GM18502 (cell line): ENCODE measurements at regions not wholly inside any gene's neighbourhood (a gene's known extent, or its start where the extent isn't known, plus 50 kb on each side); places are given as distances from the start of the nearest gene placed in this dataset.
"Not testable (repeated sequence)": the region's sequence is repeated elsewhere in the genome, so short reads cannot be mapped to it uniquely, and the experiment has no call there.

ENCODE experiments used
- ATAC-seq: cut with Tn5 transposase; IDR thresholded peaks from one replicate; pipeline ENCODE4 v1.9.1; 2021; ENCODE audit warnings: mild to moderate bottlenecking; ENCODE audit not compliant: unreplicated experiment, poor library complexity

GRCh38 chr14:104470588-104470987, 109.0 kb upstream of the C14orf180 start:
- no peak for ATAC-seq

GRCh38 chr14:104471114-104471513, 108.5 kb upstream of the C14orf180 start:
- no peak for ATAC-seq

- no peak for ATAC-seq
These were observed 107.5 kb upstream of the C14orf180 start for GRCh38 chr14:104472073-104472472.

GRCh38 chr14:104472536-104473243, 106.9 kb upstream of the C14orf180 start:
- no peak for ATAC-seq

- ATAC-seq, result no peak
These were observed 106.4 kb upstream of the C14orf180 start for GRCh38 chr14:104473244-104473565.

GRCh38 chr14:104473649-104474494, 105.7 kb upstream of the C14orf180 start:
- no peak for ATAC-seq

GRCh38 chr14:104474495-104475213, 104.9 kb upstream of the C14orf180 start:
- ATAC-seq, result no peak

GRCh38 chr14:104475256-104475655, 104.3 kb upstream of the C14orf180 start:
- ATAC-seq, result no peak

- no peak for ATAC-seq
These were observed 103.8 kb upstream of the C14orf180 start for GRCh38 chr14:104475802-104476201.

GRCh38 chr14:104476437-104476836, 103.1 kb upstream of the C14orf180 start:
- ATAC-seq, result no peak

- ATAC-seq, result no peak
These were observed 102.4 kb upstream of the C14orf180 start for GRCh38 chr14:104477117-104477623.

GRCh38 chr14:104477666-104478380, 101.7 kb upstream of the C14orf180 start:
- no peak for ATAC-seq

- ATAC-seq, result no peak
These were observed 100.9 kb upstream of the C14orf180 start for GRCh38 chr14:104478656-104479055.

GRCh38 chr14:104479901-104480300, 99.7 kb upstream of the C14orf180 start:
- ATAC-seq, result no peak

GRCh38 chr14:104481323-104481722, 98.2 kb upstream of the C14orf180 start:
- ATAC-seq, result no peak

GRCh38 chr14:104482017-104482416, 97.5 kb upstream of the C14orf180 start:
- ATAC-seq, result not testable (repeated sequence)

- no peak for ATAC-seq
These were observed 93.2 kb upstream of the C14orf180 start for GRCh38 chr14:104486222-104486923.

- ATAC-seq, result no peak
These were observed 85.1 kb upstream of the C14orf180 start for GRCh38 chr14:104494483-104494882.

GRCh38 chr14:104496095-104496494, 83.5 kb upstream of the C14orf180 start:
- no peak for ATAC-seq
